ENCODE measurements at regions not wholly inside any gene's neighbourhood (a gene's known extent, or its start where the extent isn't known, plus 50 kb on each side); places are given as distances from the start of the nearest gene placed in this dataset.
"Not testable (repeated sequence)": the region's sequence is repeated elsewhere in the genome, so short reads cannot be mapped to it uniquely, and the experiment has no call there.

GRCh38 chr5:152184266-152184665 is 220.8 kb downstream of the NMUR2 start:
- DNase-seq (ENCODE audit: low read depth) = no peak

DNA sequence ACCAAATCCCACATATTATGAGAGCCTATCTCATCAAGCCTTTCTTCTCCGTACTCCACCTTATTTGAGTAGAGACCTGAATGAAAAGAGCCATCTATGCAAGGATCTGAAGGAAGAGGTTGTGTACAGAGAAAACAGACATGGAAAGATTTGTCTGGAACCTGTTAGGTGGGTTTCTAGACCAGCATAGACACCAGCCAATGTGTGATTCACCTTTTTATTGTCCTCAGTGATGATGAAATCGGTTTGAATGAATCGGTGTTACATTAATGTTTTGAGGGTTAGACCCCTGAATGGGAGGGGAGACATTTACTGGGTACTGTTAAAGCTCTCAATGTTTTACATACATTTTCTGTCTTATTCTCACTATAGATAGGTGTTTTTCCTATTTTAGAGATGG is 223.6 kb downstream of the NMUR2 start:
- DNase-seq (ENCODE audit: low read depth) = no peak

- no peak for DNase-seq (ENCODE audit: low read depth)
Observed at GRCh38 chr5:152178350-152178699, 226.8 kb downstream of the NMUR2 start.

DNA sequence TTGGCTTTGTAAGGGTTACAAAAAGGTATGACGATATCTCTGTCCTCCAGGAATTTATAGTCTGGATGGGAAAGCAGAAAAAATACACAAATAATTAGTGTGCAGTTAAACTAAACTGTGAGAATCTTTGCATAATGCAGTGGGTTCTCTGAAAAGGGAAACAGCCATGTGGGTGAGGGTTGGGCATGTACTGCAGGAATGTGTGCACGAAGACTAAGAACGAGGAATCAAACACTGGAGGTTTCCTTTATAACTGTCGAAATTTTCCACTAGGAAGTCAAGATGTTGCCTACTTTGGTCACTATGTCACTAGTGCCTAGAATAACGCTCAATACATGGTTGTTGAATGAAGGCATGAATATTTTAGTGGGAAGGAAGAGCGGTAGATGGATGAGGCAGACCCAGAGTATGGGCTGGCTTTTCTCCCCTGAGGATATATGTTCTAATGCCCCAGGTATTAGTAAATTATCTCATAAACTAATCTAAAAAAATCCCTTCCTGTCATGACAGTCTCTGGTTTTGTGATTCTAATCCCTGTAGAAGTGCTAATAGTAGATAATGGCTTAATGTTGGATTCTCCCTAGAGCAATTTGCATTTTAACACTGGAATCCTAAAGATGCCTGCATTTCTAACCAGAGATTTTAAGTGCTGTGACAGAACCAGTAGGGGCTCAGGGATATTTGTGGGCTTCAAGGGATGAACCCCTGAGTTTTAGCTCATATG is 227.3 kb downstream of the NMUR2 start:
- no peak for DNase-seq (ENCODE audit: low read depth)

GRCh38 chr5:152171888-152172287 is 233.2 kb downstream of the NMUR2 start:
- no peak for DNase-seq (ENCODE audit: low read depth)

DNA sequence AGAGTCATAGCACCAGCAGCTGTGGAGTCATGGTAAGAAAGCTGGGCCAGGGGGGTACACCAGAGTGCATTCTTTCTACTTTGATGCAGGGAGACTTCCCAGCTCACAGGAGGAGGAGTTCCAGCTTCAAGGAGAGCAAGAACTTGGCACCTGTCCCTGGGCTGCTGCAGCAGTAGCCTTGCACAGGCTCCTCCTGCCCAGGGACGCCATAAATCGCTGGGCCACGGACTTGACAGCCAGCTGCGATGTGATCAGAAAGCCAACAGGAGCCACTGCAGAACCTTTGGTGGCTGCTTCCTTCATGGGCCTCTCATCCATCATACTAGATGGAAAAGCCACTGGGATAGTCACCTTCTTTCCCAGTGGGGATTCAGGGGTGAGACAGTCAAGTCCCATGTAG is 234.7 kb downstream of the NMUR2 start:
- no peak for DNase-seq (ENCODE audit: low read depth)

- no peak for DNase-seq (ENCODE audit: low read depth)
Observed at GRCh38 chr5:152164860-152165259, 240.2 kb upstream of the GLRA1 start.

DNA sequence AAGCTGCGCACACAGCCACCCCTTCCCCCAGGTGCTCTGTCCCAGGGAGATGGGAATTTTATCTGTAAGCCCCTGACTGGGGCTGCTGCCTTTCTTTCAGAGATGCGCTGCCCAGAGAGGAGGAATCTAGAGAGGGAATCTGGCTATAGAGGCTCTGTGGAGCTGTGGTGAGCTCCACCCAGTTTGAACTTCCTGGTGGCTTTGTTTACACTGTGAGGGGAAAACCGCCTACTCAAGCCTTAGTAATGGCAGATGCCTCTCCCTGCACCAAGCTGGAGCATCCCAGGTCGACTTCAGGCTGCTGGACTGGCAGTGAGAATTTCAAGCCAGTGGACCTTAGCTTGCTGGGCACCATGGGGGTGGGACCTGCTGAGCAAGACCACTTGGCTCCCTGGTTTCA is 235.2 kb upstream of the GLRA1 start:
- not testable (repeated sequence) for DNase-seq (ENCODE audit: low read depth)

- DNase-seq (ENCODE audit: low read depth) = not testable (repeated sequence)
Observed at GRCh38 chr5:152154452-152154851, 229.8 kb upstream of the GLRA1 start.

GRCh38 chr5:152151940-152152339 is 227.3 kb upstream of the GLRA1 start:
- DNase-seq (ENCODE audit: low read depth) = no peak

DNA sequence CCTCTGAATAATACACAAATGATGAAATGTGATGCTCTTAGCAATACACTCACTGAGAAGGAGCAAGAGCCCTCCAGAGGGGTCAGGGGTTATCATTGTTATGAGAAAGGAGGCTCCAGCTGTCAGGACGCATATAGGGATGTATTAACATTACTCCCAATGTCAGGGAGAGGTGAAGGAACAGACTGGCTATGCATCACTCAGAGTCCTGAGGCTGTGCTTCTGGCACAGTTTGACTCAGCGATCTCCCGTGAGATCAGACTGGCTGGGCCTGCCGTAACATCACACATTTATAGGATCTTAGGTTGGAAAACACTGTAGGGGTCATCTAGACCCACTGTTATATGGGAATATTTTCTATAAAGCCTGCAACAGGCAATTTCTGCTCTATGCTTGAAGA is 226.5 kb upstream of the GLRA1 start:
- DNase-seq (ENCODE audit: low read depth) = no peak

DNA sequence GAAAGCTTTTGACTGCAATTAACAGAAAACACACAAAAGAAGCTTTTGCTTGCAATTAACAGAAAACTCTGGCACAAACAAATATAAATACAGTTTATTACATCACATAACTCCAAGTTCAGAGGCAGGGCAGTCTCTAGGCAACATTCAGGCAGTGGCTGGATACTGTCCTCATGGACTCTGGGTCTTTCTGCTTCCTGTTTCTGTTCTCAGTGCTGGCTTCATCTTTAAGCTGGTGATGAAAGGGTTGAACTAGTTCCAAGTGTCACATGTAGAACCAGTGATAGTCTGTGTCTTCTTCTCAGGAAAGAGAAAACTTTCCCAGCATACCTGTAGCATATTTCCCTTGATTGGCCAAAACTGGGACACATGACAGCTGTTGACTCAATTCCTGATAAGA is 222.6 kb upstream of the GLRA1 start:
- DNase-seq (ENCODE audit: low read depth) = no peak

- no peak for DNase-seq (ENCODE audit: low read depth)
Observed at GRCh38 chr5:152146566-152146965, 221.9 kb upstream of the GLRA1 start.

DNA sequence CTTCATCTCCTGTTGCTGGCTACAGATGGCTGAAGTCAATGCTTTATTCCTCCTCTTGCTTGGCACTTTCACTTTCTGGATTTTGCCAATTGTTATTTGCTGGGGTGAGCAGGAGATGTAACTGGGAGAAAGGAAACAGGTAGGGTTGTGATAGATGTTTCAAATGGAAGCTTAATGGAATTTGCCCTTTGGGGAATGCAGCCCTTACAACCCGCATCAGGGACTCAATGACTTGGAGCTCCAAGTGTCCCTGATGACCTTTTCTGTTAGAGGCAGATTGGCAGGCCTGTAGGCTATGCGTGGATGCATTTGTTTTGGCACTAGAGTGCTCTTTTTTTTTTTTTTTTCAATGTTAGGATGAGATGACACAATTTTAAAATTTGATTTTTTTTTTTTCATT is 219.9 kb upstream of the GLRA1 start:
- no peak for DNase-seq (ENCODE audit: low read depth)

DNA sequence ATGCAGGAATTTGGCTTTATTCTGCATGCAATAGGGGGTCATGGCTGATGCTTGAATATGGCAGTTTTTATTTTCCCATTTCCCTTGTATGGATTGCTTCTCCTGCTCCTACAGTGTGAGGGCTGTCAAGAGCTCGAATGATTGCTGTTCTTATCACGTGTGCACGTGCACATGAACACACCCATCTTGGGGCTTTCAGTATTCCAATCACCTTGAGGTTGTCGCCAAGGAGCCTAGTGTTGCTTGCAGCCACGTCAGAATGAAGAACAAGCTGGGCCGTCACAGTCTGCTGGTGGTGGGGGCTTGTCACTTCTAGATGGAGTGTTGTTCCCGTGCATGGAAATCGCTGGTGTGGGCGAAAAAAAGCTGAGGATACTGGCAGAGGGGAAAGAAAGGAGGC is 219.4 kb upstream of the GLRA1 start:
- DNase-seq (ENCODE audit: low read depth) = no peak

GRCh38 chr5:152142840-152143469 is 218.3 kb upstream of the GLRA1 start:
- peak; percentile 41 for DNase-seq (ENCODE audit: low read depth)

DNA sequence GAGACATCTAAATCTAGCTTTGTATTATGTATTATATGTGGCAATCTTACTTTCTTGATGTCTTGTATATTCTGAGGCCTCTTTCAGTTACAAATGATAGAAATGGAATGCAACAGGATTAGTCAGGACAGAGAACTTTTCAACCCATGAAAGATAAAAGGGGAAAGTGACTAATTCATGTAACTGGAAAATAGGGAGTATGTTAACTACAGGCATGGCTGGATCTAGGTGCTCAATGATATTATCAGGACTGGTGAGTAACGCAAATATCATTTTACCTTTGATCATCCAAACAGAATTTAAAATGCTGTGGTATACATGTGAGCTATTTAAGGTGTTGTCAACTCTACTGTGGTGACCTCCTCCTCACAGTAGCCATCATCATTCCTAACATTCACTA is 215.7 kb upstream of the GLRA1 start:
- DNase-seq (ENCODE audit: low read depth) = no peak

GRCh38 chr5:152137063-152137462 is 212.4 kb upstream of the GLRA1 start:
- no peak for DNase-seq (ENCODE audit: low read depth)

GRCh38 chr5:152136321-152136720 is 211.7 kb upstream of the GLRA1 start:
- no peak for DNase-seq (ENCODE audit: low read depth)

GRCh38 chr5:152135827-152136226 is 211.2 kb upstream of the GLRA1 start:
- DNase-seq (ENCODE audit: low read depth) = no peak

GRCh38 chr5:152125661-152126205 is 201.1 kb upstream of the GLRA1 start:
- no peak for DNase-seq (ENCODE audit: low read depth)

- DNase-seq (ENCODE audit: low read depth) = no peak
Observed at GRCh38 chr5:152124409-152125041, 199.9 kb upstream of the GLRA1 start.
